AG08396 (cell line): ENCODE measurements at regions not wholly inside any gene's neighbourhood (a gene's known extent, or its start where the extent isn't known, plus 50 kb on each side); places are given as distances from the start of the nearest gene placed in this dataset.

Experiments used
- DNase-seq: peaks from one replicate; pipeline ENCODE4 v3.0.0; 2012; ENCODE audit warnings: low spot score, mixed read lengths

GRCh38 chr13:34247596-34247995 is 429.6 kb downstream of the RFC3 start:
- DNase-seq = no peak

- DNase-seq = no peak
Measured at GRCh38 chr13:34249546-34250039, 431.6 kb downstream of the RFC3 start.

- no peak for DNase-seq
Measured at GRCh38 chr13:34250151-34250670, 432.3 kb downstream of the RFC3 start.

GRCh38 chr13:34254366-34254765 is 436.4 kb downstream of the RFC3 start:
- no peak for DNase-seq

GRCh38 chr13:34255711-34256110 is 437.8 kb downstream of the RFC3 start:
- DNase-seq = no peak

- no peak for DNase-seq
Measured at GRCh38 chr13:34256236-34256635, 438.3 kb downstream of the RFC3 start.

- DNase-seq = no peak
Measured at GRCh38 chr13:34257966-34258365, 440.0 kb downstream of the RFC3 start.

GRCh38 chr13:34258646-34259386 is 440.9 kb downstream of the RFC3 start:
- no peak for DNase-seq

- DNase-seq = no peak
Measured at GRCh38 chr13:34263681-34264080, 445.7 kb downstream of the RFC3 start.

- no peak for DNase-seq
Measured at GRCh38 chr13:34265046-34265679, 447.2 kb downstream of the RFC3 start.

- DNase-seq = no peak
Measured at GRCh38 chr13:34276764-34277163, 458.8 kb downstream of the RFC3 start.

GRCh38 chr13:34277936-34278335 is 460.0 kb downstream of the RFC3 start:
- no peak for DNase-seq

- no peak for DNase-seq
Measured at GRCh38 chr13:34278780-34279179, 460.8 kb downstream of the RFC3 start.

GRCh38 chr13:34290661-34291060 is 472.7 kb downstream of the RFC3 start:
- no peak for DNase-seq

GRCh38 chr13:34294483-34295129 is 476.7 kb downstream of the RFC3 start:
- DNase-seq = no peak

GRCh38 chr13:34300559-34300958 is 482.6 kb downstream of the RFC3 start:
- DNase-seq = peak; percentile 5

GRCh38 chr13:34302596-34302995 is 484.6 kb downstream of the RFC3 start:
- DNase-seq = no peak

- no peak for DNase-seq
Measured at GRCh38 chr13:34303346-34303745, 485.4 kb downstream of the RFC3 start.

- DNase-seq = no peak
Measured at GRCh38 chr13:34307607-34308006, 489.7 kb downstream of the RFC3 start.

- DNase-seq = no peak
Measured at GRCh38 chr13:34308725-34309124, 490.8 kb downstream of the RFC3 start.

GRCh38 chr13:34310539-34310938 is 492.6 kb downstream of the RFC3 start:
- DNase-seq = no peak

GRCh38 chr13:34311251-34311650 is 493.3 kb downstream of the RFC3 start:
- DNase-seq = no peak

GRCh38 chr13:34312578-34312977 is 494.6 kb downstream of the RFC3 start:
- no peak for DNase-seq
